GM18861 (cell line): ENCODE measurements at regions not wholly inside any gene's neighbourhood (a gene's known extent, or its start where the extent isn't known, plus 50 kb on each side); places are given as distances from the start of the nearest gene placed in this dataset.
A peak's percentile ranks its signal among the peaks of the same experiment; 100 is the strongest.

Experiments
- ATAC-seq: cut with Tn5 transposase; IDR thresholded peaks from one replicate; pipeline ENCODE4 v1.9.1; 2021; ENCODE audit not compliant: unreplicated experiment

- ATAC-seq = no peak
Measured at GRCh38 chr6:113622254-113622653, 234.9 kb upstream of the MARCKS start.

- no peak for ATAC-seq
Measured at GRCh38 chr6:113623129-113623528, 234.0 kb upstream of the MARCKS start.

GRCh38 chr6:113625850-113626249 is 231.3 kb upstream of the MARCKS start:
- peak; percentile 43 for ATAC-seq

GRCh38 chr6:113626475-113626874 is 230.7 kb upstream of the MARCKS start:
- peak; percentile 42 for ATAC-seq

- peak; percentile 10 for ATAC-seq
Measured at GRCh38 chr6:113627480-113627879, 229.7 kb upstream of the MARCKS start.

GRCh38 chr6:113629256-113629655 is 227.9 kb upstream of the MARCKS start:
- no peak for ATAC-seq

GRCh38 chr6:113629975-113630737 is 227.0 kb upstream of the MARCKS start:
- no peak for ATAC-seq

GRCh38 chr6:113630738-113631535 is 226.2 kb upstream of the MARCKS start:
- ATAC-seq = peak; percentile 52

GRCh38 chr6:113631666-113632065 is 225.5 kb upstream of the MARCKS start:
- no peak for ATAC-seq

GRCh38 chr6:113632220-113632864 is 224.8 kb upstream of the MARCKS start:
- peak; percentile 34 for ATAC-seq

GRCh38 chr6:113633638-113634037 is 223.5 kb upstream of the MARCKS start:
- no peak for ATAC-seq

GRCh38 chr6:113634352-113635163 is 222.6 kb upstream of the MARCKS start:
- ATAC-seq = peak; percentile 18

GRCh38 chr6:113635222-113635986 is 221.7 kb upstream of the MARCKS start:
- ATAC-seq = no peak

- ATAC-seq = no peak
Measured at GRCh38 chr6:113636357-113636824, 220.8 kb upstream of the MARCKS start.

GRCh38 chr6:113640051-113640450 is 217.1 kb upstream of the MARCKS start:
- no peak for ATAC-seq

- ATAC-seq = no peak
Measured at GRCh38 chr6:113642001-113642713, 215.0 kb upstream of the MARCKS start.

- ATAC-seq = peak; percentile 98
Measured at GRCh38 chr6:113642714-113643406, 214.3 kb upstream of the MARCKS start.

- ATAC-seq = no peak
Measured at GRCh38 chr6:113643407-113643770, 213.8 kb upstream of the MARCKS start.
